Lung (tissue), 11 donors: ENCODE measurements at regions not wholly inside any gene's neighbourhood (a gene's known extent, or its start where the extent isn't known, plus 50 kb on each side); places are given as distances from the start of the nearest gene placed in this dataset.
A peak's percentile ranks its signal among the peaks of the same experiment; 100 is the strongest.

Experiments
- ATAC-seq: fragments of 200-7000 bp; cut with Tn5 transposase; one replicate; pipeline ENCODE4 v1.9.1; 2020; ENCODE audit warnings: moderate number of reproducible peaks; ENCODE audit not compliant: insufficient read depth, low FRiP score
- DNase-seq, 3 donors: peaks; one replicate each; pipeline ENCODE4 v3.0.0-alpha.2; 2013 to 2017
- H3K27ac ChIP-seq, 2 donors: one replicate each; pipeline ENCODE4 v1.5.1; 2013; ENCODE audit warnings: mild to moderate bottlenecking in 2 of 2, moderate library complexity in 2 of 2, control low read depth in 1 of 2, inconsistent platforms in 1 of 2, low read depth in 1 of 2, low read length in 1 of 2
- H3K27me3 ChIP-seq, 3 donors: one replicate each; pipeline ENCODE4 v1.5.1; 2013; ENCODE audit warnings: low read length in 2 of 3; ENCODE audit not compliant: control insufficient read depth in 3 of 3, insufficient read depth in 3 of 3
- H3K36me3 ChIP-seq, 4 donors: one replicate each; pipeline ENCODE4 v1.5.1; 2013; ENCODE audit warnings: low read length in 4 of 4, mild to moderate bottlenecking in 1 of 4, moderate library complexity in 1 of 4; ENCODE audit not compliant: control insufficient read depth in 4 of 4, insufficient read depth in 4 of 4
- H3K4me1 ChIP-seq, 5 donors: one replicate each; pipeline ENCODE4 v1.5.1; 2013; ENCODE audit warnings: low read length in 5 of 5, mild to moderate bottlenecking in 2 of 5, moderate library complexity in 1 of 5; ENCODE audit not compliant: control insufficient read depth in 5 of 5, insufficient read depth in 5 of 5
- H3K4me3 ChIP-seq: one replicate; pipeline ENCODE4 v1.5.1; 2013; ENCODE audit warnings: mild to moderate bottlenecking, control low read depth, moderate library complexity
- H3K9ac ChIP-seq, 2 donors: one replicate each; pipeline ENCODE4 v1.5.1; 2013; ENCODE audit warnings: low read length in 2 of 2, control low read depth in 1 of 2; ENCODE audit not compliant: insufficient read depth in 1 of 2
- H3K9me3 ChIP-seq, 4 donors: one replicate each; pipeline ENCODE4 v1.5.1; 2013; ENCODE audit warnings: low read length in 3 of 4, mild to moderate bottlenecking in 1 of 4, moderate library complexity in 1 of 4; ENCODE audit not compliant: control insufficient read depth in 4 of 4, insufficient read depth in 3 of 4
- WGBS, 2 donors: extraction: QIAGEN DNeasy Blood & Tissue Kit; methylation state at CpG; one replicate each; pipeline ENCODE4 v1.1.7; 2013; 5-methylcytosine and 5-hydroxymethylcytosine counted together
- TF ChIP-seq, protein P1 (sequence below): IDR thresholded peaks from 2 replicates; pipeline ENCODE4 v1.5.1; 2012; ENCODE audit warnings: mild to moderate bottlenecking; ENCODE audit errors: control extremely low read depth, extremely low read depth
- donor health status: control.
- donor health status: control.
- donor health status: Bipolar disorder and iron deficiency.
- donor health status: healthy.
- donor health status: DM: yes; HTN: yes; CAD: no.

DNA sequence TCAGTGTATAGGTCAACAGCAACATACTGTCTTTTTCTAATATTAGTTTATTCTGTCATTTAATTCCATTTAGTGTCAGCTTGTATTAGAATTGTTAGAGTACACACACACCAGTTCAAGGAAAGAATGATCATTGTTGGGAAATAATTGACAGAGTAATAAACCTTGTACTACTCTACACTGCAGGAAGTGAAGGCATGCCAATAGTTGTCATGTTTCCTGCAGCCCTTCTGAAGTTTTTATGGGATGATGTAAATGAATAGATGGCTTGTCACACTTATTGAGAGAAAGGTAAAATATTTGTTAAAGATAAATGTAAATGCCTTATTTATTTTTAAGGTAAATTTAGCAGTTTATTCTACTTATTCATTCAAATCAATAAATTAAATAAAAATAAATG is 306.9 kb upstream of the KLHL1 start:
- Histone ChIP-seq H3K27me3 (no peaks in the 10 kb centered on the region), H3K27ac (no peak overlapping the region), H3K9me3 (no peaks in the 10 kb centered on the region), H3K4me1 (no peaks in the 10 kb centered on the region), H3K4me3 (no peak overlapping the region), H3K9ac (no peak overlapping the region), H3K36me3 (no peaks in the 10 kb centered on the region)
- TF ChIP-seq, protein P1, sequence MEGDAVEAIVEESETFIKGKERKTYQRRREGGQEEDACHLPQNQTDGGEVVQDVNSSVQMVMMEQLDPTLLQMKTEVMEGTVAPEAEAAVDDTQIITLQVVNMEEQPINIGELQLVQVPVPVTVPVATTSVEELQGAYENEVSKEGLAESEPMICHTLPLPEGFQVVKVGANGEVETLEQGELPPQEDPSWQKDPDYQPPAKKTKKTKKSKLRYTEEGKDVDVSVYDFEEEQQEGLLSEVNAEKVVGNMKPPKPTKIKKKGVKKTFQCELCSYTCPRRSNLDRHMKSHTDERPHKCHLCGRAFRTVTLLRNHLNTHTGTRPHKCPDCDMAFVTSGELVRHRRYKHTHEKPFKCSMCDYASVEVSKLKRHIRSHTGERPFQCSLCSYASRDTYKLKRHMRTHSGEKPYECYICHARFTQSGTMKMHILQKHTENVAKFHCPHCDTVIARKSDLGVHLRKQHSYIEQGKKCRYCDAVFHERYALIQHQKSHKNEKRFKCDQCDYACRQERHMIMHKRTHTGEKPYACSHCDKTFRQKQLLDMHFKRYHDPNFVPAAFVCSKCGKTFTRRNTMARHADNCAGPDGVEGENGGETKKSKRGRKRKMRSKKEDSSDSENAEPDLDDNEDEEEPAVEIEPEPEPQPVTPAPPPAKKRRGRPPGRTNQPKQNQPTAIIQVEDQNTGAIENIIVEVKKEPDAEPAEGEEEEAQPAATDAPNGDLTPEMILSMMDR: no peak
- ATAC-seq (no peak), DNase-seq (no peak)

DNA sequence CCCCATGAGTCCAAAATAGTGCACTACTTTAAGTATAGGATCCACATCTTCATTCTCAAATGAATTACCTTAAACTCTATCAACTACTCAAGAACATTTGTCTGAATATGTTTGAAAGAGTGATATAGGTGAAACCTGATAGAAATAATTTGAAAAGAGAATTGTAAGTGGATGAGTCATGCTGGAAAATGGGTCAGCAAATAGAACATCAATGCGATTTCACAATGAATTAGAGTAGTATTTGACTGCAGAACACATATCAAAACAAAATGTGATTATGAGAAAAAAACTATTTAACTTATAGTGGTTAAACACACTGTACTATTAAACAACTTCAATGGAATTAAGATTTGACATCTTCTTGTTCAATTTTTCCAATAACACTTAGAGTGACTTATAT is 300.6 kb upstream of the KLHL1 start:
- no peaks in the 10 kb centered on the region for H3K27me3 ChIP-seq
- H3K9ac ChIP-seq: no peak overlapping the region
- TF ChIP-seq, protein P1: no peak
- H3K9me3 ChIP-seq: no peaks in the 10 kb centered on the region
- WGBS, 2 donors: 91 to 92% methylated on average over 1 of the region's 1 CpG
- H3K36me3 ChIP-seq: no peaks in the 10 kb centered on the region
- H3K4me1 ChIP-seq: no peaks in the 10 kb centered on the region
- H3K27ac ChIP-seq: no peak overlapping the region
- no peak for ATAC-seq
- H3K4me3 ChIP-seq: no peak overlapping the region
- no peak for DNase-seq

DNA sequence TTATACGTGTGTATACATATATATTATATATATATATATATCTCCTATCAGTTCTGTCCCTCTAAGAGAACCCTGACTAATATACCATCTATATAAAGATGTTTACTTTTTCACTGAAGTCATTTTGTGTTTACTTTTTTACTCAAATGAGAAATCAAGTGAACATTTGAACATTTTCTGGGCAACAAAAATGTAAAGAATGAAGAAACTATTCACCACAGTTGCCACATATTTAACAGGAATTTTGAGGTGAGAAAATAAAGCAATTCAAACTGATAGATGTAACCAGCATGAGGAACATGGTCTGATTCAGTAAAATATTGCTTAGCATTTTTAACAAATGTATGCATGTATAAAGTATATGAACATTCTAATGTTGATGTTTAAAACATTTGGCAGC is 299.2 kb upstream of the KLHL1 start:
- Histone ChIP-seq H3K9me3 (no peaks in the 10 kb centered on the region), H3K36me3 (no peaks in the 10 kb centered on the region), H3K27me3 (no peaks in the 10 kb centered on the region), H3K4me3 (no peak overlapping the region), H3K9ac (no peak overlapping the region), H3K4me1 (no peaks in the 10 kb centered on the region), H3K27ac (no peak overlapping the region)
- WGBS, 2 donors: 85 to 88% methylated on average over 1 of the region's 1 CpG
- ATAC-seq (no peak), DNase-seq (no peak)
- TF ChIP-seq, protein P1: no peak

DNA sequence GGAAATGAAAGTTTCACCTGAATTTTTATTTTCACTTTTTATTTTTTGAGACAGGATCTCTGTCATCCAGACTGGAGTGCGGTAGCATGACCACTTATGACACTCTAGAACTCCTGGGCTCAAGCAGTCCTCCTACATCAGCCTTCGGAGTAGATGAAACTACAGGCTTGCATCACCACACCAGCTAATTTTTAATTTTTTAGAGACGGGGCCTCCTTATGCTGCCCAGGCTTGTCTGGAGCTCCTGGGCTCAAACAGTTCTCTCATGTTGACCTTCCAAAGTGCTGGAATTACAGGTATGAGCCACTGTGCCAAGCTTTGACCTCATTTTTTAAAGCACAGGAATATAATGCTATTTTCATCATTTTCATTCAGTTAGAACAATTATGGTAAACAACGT is 297.0 kb upstream of the KLHL1 start:
- WGBS, 2 donors: 68 to 79% methylated on average over 4 of the region's 4 CpGs
- Histone ChIP-seq H3K4me3 (no peak overlapping the region), H3K4me1 (no peaks in the 10 kb centered on the region), H3K27me3 (no peaks in the 10 kb centered on the region), H3K36me3 (no peaks in the 10 kb centered on the region), H3K27ac (no peak overlapping the region), H3K9me3 (no peaks in the 10 kb centered on the region), H3K9ac (no peak overlapping the region)
- peak in 2 of 3 donors; percentile 2 to 6 for DNase-seq
- TF ChIP-seq, protein P1: no peak
- ATAC-seq: no peak
